MM.1S (cell line): ENCODE measurements at regions not wholly inside any gene's neighbourhood (a gene's known extent, or its start where the extent isn't known, plus 50 kb on each side); places are given as distances from the start of the nearest gene placed in this dataset.

Experiments
- EZH2phosphoT487 ChIP-seq: fragments of 300-600 bp; sonication (generic); IDR thresholded peaks from 2 replicates; pipeline ENCODE4 v1.6.1; 2018; ENCODE audit warnings: antibody characterized with exemption, low read length
- TF ChIP-seq, protein P1 (sequence below): fragments of 300-600 bp; sonication (generic); IDR thresholded peaks from 2 replicates; pipeline ENCODE4 v1.5.1; 2016; ENCODE audit warnings: antibody characterized with exemption, low read length, mixed read lengths

DNA sequence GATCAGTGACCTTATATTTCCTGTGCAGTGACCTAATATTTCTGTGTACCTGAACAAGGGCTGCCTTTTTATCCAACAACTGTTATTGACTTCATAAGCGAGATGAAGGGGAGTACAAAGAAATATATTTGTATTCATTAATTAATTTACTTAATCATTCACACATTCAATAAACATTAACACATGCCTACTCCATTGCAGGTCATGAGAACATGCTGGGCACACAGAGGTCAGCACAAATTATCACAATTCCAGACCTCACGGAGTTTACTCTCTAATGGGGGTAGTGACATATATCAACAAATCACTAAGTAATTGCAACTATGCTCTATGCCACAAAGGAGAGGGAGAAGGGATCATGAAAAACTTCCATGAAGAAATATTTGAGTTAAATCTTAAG is 614.6 kb downstream of the TOX3 start:
- TF ChIP-seq, protein P1, sequence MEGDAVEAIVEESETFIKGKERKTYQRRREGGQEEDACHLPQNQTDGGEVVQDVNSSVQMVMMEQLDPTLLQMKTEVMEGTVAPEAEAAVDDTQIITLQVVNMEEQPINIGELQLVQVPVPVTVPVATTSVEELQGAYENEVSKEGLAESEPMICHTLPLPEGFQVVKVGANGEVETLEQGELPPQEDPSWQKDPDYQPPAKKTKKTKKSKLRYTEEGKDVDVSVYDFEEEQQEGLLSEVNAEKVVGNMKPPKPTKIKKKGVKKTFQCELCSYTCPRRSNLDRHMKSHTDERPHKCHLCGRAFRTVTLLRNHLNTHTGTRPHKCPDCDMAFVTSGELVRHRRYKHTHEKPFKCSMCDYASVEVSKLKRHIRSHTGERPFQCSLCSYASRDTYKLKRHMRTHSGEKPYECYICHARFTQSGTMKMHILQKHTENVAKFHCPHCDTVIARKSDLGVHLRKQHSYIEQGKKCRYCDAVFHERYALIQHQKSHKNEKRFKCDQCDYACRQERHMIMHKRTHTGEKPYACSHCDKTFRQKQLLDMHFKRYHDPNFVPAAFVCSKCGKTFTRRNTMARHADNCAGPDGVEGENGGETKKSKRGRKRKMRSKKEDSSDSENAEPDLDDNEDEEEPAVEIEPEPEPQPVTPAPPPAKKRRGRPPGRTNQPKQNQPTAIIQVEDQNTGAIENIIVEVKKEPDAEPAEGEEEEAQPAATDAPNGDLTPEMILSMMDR = no peak
- no peak for TF ChIP-seq EZH2phosphoT487
